Activated CD8-positive, alpha-beta memory T cell treated with anti-CD3 and anti-CD28 coated beads, Interleukin-2, amount 50 U/mL, for 1 hour (primary cell): ENCODE measurements at regions not wholly inside any gene's neighbourhood (a gene's known extent, or its start where the extent isn't known, plus 50 kb on each side); places are given as distances from the start of the nearest gene placed in this dataset.
"Not testable (repeated sequence)": the region's sequence is repeated elsewhere in the genome, so short reads cannot be mapped to it uniquely, and the experiment has no call there.

Source experiments
- DNase-seq: peaks from one replicate; pipeline ENCODE4 v3.0.0-alpha.2; 2020; ENCODE audit errors: extremely low read depth

GRCh38 chr1:235059221-235059620, 69.4 kb downstream of the TOMM20 start:
- DNase-seq, result no peak

DNA sequence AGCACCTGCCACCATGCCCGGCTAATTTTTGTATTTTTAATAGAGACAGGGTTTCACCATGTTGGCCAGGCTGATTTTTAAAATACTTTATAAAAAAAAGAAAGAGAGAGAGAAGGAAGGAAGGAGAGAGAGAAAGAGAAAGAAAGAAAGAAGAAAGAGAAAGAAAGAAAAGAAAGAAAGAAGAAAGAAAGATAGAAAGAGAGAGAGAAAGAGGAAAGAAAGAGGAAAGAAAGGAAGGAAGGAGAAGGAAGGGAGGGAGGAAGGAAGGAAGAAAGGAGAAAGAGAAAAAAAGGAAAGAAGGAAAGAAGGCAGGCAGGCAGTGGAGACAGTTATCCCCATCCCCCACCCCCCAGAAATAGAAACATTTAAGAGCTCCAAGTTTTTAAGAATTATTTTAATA, 69.9 kb downstream of the TOMM20 start:
- no peak for DNase-seq

GRCh38 chr1:235057385-235058306, 71.0 kb downstream of the TOMM20 start:
- DNase-seq, result no peak

DNA sequence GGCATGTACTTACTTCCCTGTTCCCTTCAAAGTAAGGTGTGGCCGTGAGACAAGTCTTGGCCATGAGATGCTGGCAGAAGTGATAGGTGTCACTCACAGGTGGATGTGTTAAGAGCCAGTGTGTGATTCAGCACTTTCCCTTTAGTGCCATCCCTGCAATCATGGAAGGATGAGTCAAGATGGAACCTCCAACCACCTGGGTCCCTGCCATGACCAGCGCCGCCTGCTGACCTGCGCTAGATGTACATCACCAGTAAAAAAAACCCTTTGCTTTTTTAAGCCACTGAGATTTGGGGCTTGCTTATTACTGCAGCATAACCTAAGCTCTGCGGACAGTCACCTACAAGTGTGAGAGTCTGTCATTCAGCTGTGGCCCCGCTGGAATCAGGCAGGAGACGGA, 71.7 kb downstream of the TOMM20 start:
- no peak for DNase-seq

DNA sequence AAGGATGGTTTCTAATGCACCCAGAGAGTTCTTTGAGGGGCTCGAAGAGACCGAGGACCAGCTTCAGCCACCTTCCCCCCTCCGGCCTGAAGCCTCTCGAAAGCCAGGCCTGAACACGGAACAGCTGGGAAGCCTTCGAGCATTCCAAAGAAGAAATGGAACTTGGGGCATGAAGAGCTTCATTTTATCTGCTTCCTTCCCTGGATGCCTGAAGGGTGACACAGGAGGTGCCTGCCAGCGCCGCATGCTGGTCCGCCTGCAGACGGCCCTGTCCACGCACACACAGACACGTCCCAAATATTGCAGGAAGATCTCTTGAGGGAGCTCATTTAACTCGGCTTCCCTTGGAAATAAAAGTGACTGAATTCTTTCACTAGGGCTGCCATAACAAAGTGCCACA, 73.7 kb downstream of the TOMM20 start:
- no peak for DNase-seq

GRCh38 chr1:235054466-235054865, 74.2 kb downstream of the TOMM20 start:
- no peak for DNase-seq

- no peak for DNase-seq
Observed at GRCh38 chr1:235052067-235053008, 76.3 kb downstream of the TOMM20 start.

DNA sequence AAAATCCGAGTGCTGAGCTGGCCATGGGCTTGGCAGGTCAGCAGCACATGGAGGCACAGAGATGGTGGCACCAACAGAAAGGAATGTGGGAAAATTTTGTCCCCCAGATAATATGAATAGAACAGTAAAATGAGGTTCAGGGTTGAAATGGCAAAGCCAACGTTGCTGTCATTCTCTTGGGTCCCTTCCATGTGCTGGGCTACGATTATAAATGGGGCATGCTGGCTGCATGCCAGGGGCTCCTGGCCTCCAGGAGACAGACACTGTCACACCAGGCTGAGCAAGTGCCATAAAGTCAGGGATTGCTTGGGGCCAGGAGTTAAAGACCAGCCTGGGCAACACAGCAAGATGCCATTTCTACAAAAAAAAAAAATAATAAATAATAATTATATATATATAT, 77.1 kb downstream of the TOMM20 start:
- no peak for DNase-seq

GRCh38 chr1:235050911-235051360, 77.7 kb downstream of the TOMM20 start:
- no peak for DNase-seq

DNA sequence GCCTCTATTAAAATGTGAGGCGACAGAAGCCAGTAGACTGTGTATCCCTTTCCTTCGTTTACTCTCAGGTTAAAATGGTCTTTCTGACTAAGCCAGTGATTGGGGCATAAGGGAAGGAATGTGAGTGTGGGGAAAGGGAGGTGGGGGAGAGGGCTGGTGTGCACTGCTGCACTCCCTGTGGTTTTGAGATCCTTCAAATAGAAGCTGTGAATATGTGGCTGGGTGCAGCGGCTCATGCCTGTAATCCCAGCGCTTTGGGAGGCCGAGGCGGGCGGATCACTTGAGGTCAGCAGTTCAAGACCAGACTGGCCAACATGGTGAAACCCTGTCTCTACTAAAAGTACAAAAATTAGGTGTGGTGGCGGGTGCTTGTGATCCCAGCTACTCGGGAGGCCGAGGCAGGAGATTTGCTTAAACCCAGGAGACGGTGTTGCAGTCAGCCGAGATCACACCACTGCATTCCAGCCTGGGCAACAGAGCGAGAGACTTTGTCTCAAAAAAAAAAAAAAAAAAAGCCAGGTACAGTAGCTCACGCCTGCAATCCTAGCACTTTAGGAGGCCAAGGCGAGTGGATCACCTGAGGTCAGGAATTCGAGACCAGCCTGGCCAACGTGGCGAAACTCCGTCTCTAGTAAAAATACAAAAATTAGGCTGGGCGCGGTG, 78.8 kb downstream of the TOMM20 start:
- not testable (repeated sequence) for DNase-seq

- no peak for DNase-seq
Observed at GRCh38 chr1:235049217-235049616, 79.4 kb downstream of the TOMM20 start.

DNA sequence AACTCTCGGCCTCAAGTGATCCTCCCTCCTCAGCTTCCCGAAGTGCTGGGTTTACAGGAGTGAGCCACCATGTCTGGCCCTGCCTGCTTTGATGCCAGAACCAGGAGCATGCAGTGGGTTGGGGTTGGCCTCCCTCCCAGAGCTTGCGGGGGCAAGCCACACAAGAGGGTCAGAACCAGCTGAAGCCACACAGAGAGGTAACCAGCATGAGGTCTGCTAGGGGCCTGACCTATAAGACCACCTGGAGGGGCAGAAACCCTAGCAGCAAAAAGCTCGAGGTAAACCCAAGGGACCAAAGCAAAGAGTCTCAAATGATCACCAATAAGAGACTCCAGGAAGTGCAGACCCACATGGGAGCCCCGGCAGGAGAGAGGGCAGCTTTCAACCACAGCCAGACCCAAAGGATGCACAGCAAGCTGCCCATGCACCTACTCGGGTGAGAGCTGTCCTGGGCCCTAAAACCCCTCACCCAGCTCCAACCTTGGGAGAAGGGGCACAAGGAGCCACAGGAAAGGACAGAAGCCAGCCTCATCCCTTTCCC, 81.2 kb downstream of the TOMM20 start:
- no peak for DNase-seq

DNA sequence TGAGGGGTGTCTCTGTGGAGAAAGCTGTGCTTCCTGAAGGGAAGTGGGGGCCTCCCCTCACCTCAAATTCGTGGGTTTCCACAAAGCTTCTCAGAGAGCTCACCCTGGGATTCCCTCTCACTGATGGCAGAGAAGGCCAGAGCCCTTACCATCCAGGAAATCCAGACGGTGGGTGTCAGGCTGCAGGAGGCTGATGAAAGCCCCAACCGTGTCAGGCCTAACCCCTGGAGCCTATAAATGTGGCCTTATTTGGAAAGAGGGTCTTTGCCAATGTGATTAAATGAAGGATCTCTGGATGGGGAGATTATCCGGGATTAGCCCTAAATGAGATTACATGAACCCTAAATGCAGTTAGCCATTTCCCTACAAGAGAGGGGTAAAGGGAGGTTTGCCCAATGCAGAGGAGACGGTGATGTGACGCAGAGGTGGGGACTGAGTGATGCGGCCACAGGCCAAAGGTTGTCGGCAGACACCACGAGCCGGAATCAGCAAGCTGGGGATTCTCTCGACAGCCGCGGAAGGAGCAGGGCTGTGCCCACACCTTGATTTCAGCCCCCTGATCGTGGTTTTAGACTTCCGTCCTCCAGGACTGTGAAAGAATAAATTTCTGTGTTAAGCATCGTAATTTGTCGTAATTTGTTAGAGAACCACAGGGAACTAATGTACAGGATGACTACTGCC, 82.6 kb downstream of the TOMM20 start:
- DNase-seq, result no peak

DNA sequence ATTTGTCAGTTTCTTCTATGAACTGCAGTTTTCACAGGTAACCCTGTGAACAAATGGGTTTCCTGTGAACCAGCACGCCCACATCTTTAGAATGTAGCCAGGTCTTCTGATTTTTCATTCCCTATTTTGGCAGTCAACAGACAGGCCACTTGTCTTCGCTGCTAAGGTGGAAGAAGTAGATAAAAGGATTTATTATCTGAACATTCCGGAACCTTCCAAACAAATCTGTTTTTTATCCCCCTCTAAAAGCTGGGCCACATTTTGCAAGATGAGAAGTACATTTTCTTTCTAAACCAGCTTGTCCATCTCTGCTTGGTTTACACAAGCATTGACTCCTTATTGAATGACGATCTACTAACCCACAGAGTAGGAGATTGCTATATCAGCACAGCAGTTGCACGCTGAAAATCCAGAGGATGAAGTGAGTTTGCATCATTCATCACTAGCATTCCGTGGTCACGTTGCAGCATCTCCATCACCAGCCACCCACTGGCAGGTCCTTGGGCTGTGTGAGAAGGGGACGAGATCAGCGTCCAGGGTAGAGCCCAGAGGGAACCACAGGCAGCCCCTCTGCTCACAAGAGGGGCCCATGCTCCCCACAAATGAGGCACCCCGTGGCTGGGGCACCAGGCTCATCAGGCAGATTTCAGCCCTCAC, 83.5 kb downstream of the TOMM20 start:
- DNase-seq, result no peak

DNA sequence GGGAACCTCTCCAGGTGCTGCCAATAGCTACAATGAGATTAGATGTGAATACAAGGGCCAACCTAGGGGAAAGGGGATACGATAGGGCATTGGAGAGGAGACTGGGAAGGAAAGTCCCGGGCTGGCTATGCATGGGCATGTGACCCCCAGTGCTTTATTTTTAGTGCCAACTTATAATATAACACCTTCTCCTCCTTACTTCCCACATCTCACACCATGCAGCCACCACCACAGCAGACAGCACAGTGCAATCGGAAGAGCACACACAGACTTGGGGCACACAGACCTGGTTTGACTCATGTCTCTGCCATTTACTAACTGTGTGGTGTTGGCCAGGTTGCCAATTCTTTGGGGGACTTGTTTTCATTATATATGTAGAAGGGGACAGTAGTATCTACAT, 85.4 kb downstream of the TOMM20 start:
- DNase-seq, result no peak

DNA sequence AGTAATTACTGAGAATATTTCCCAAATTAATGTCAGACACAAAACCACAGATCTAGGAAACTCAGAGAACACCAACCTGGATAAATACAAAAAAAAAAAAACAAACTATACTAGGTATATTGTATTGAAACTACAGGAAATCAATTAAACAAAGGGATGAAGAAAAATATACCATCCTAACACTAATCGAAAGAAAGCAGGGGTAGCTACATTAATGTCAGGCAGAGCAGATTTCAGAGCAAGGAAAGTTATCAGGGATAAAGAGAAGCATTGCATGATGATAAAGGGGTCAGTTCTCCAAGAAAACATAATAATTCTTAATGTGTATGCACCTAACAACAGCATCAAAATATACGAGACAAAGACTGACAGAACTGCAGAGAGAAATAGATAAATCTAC, 89.9 kb downstream of the TOMM20 start:
- DNase-seq, result no peak

DNA sequence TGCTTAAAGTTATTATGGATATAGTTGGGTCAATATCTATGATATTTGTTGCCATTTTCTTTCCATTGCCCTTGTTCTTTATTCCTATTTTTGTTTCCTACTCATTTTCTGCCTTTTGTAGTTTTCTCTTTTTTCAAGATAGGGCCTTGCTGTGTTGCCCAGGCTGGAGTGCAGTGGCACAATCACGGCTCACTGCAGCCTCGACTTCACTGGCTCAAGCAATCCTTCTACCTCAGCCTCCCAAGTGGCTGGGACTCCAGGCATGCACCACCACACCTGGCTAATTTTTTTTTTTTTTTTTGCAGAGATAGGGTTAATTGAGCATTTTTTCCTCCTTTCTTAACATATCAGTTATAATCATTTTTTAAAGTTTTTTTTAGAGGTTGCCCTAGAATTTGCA, 92.7 kb downstream of the TOMM20 start:
- no peak for DNase-seq

DNA sequence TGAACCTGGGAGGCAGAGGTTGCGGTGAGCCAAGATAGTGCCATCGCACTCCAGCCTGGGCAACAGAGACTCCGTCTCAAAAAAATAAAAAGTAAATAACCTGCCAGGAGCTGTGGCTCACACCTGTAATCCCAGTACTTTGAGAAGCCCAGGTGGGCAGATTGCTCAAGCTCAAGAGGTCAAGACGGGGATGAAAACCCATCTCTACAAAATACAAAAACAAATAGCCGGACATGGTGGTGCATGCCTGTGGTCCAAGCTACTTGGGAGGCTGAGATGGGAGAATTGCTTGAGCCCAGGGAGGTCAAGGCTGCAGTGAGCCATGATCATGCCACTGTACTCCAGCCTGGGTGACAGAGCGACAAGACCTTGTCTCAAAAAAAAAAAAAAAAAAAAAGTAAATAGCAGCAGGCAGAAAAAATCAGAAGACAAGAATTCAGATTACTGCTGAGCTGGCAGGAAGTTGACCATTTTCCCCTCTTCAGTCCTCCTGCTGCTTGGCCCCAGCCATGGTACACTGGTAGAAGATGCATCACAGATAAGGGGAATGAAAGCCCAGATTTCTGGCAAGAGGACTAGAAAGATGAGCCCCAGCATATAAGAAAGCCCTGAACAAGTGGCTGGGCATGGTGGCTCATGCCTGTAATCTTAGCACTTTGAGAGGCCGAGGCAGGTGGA, 97.6 kb downstream of the TOMM20 start:
- no peak for DNase-seq

DNA sequence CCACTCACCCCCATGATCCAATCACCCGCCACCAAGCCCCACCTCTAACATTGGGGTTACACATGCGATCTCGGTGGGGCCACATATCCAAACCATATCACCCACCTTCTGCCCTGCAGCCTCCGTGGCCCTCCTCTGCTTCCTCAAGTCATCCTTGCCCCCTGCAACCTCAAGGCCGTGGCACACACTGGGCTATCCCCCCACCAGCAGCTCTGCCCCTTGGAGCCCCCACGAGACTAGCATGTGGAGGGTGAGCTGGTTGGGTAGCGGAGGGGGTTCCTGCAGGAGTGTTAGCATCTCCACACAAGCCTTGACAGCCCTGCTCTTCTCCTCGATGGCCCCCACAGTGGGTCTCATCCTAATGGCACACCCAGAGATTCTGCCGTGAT, 100.8 kb downstream of the TOMM20 start:
- DNase-seq, result no peak
